Gastrocnemius medialis (tissue), 4 donors: ENCODE measurements at regions not wholly inside any gene's neighbourhood (a gene's known extent, or its start where the extent isn't known, plus 50 kb on each side); places are given as distances from the start of the nearest gene placed in this dataset.

ENCODE experiments used
- POLR2A ChIP-seq, 2 donors: fragments of 450-650 bp; IDR thresholded peaks; one replicate each; pipeline ENCODE4 v1.6.1; 2017; ENCODE audit warnings: antibody characterized with exemption in 2 of 2, mild to moderate bottlenecking in 2 of 2, moderate library complexity in 2 of 2
- TF ChIP-seq, protein P1 (sequence below), 5 experiments: fragments of 450-650 bp in 3 of 5; fragments of 200-600 bp in 2 of 5; sonication (generic) in 2 of 5; IDR thresholded peaks in 4 of 5; conservative IDR thresholded peaks in 1 of 5; 1 replicate in 4 of 5; 2 replicates in 1 of 5; pipeline ENCODE4 v1.5.1; 2016 to 2019; ENCODE audit warnings: antibody characterized with exemption in 5 of 5, mild to moderate bottlenecking in 3 of 5, moderate library complexity in 3 of 5

DNA sequence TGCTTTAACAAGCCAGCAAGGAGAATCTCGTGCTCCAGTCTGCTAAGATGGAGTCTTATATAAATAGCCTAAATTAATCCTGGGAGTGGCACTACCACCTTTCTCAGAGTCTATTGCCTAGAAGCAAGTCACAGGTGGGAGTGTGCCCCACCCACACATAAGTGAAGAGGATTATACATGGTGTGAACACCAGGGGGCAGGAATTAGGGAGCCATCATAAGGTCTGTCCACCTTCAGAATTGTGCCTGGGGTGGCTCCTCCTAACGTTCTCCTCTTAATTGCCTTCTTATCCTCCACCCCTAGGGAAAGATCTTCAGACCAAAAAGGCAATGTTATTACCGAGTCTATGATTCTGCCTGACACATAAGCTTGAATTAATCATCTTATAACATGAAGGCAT, 276.8 kb upstream of the SESN3 start:
- TF ChIP-seq POLR2A (IDR thresholded peaks at IDR 0.05), result no peak
- TF ChIP-seq, protein P1, sequence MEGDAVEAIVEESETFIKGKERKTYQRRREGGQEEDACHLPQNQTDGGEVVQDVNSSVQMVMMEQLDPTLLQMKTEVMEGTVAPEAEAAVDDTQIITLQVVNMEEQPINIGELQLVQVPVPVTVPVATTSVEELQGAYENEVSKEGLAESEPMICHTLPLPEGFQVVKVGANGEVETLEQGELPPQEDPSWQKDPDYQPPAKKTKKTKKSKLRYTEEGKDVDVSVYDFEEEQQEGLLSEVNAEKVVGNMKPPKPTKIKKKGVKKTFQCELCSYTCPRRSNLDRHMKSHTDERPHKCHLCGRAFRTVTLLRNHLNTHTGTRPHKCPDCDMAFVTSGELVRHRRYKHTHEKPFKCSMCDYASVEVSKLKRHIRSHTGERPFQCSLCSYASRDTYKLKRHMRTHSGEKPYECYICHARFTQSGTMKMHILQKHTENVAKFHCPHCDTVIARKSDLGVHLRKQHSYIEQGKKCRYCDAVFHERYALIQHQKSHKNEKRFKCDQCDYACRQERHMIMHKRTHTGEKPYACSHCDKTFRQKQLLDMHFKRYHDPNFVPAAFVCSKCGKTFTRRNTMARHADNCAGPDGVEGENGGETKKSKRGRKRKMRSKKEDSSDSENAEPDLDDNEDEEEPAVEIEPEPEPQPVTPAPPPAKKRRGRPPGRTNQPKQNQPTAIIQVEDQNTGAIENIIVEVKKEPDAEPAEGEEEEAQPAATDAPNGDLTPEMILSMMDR (IDR thresholded peaks at IDR 0.05 in 4 of 5, conservative IDR thresholded peaks at IDR 0.05 in 1 of 5), result no peak
